ENCODE measurements at regions not wholly inside any gene's neighbourhood (a gene's known extent, or its start where the extent isn't known, plus 50 kb on each side); places are given as distances from the start of the nearest gene placed in this dataset.

DNA sequence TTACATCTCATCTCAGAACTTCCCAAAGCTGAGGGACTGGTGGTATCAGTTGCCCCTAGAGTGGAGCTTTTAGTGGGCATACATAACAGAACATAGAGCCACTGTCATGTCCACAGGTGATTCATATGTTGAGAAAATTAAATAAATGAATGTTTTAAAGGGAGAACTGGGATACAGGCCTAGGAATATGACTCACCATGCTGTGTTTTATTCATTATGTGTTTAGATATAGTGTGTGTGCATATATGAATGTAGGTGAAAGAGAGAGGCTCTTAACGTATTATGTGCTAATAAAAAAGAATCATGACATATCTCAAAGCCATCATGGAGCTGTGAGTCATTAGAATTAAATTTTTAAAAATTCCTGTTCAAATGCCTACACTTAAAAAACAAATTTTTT is 332.2 kb upstream of the RSPO3 start:
- Histone ChIP-seq H3K9me3 (no peaks in the 10 kb centered on the region), H3K4me3 (no peak overlapping the region), H3K4me1 (no peaks in the 10 kb centered on the region), H3K27ac (no peak overlapping the region), H3K36me3 (no peaks in the 10 kb centered on the region), H3K27me3 (no peaks in the 10 kb centered on the region)
- intact Hi-C loops (cut with DNase I): no loop called here
- TF ChIP-seq POLR2A (IDR thresholded peaks at IDR 0.05): no peak
- TF ChIP-seq, protein P1, sequence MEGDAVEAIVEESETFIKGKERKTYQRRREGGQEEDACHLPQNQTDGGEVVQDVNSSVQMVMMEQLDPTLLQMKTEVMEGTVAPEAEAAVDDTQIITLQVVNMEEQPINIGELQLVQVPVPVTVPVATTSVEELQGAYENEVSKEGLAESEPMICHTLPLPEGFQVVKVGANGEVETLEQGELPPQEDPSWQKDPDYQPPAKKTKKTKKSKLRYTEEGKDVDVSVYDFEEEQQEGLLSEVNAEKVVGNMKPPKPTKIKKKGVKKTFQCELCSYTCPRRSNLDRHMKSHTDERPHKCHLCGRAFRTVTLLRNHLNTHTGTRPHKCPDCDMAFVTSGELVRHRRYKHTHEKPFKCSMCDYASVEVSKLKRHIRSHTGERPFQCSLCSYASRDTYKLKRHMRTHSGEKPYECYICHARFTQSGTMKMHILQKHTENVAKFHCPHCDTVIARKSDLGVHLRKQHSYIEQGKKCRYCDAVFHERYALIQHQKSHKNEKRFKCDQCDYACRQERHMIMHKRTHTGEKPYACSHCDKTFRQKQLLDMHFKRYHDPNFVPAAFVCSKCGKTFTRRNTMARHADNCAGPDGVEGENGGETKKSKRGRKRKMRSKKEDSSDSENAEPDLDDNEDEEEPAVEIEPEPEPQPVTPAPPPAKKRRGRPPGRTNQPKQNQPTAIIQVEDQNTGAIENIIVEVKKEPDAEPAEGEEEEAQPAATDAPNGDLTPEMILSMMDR (IDR thresholded peaks at IDR 0.05): no peak
- no peak for TF ChIP-seq POLR2AphosphoS5 (IDR thresholded peaks at IDR 0.05; ENCODE audit: insufficient read depth in 1 of 2, low read depth in 1 of 2)
- DNase-seq (ENCODE audit: extremely low spot score in 2 of 2): no peak

DNA sequence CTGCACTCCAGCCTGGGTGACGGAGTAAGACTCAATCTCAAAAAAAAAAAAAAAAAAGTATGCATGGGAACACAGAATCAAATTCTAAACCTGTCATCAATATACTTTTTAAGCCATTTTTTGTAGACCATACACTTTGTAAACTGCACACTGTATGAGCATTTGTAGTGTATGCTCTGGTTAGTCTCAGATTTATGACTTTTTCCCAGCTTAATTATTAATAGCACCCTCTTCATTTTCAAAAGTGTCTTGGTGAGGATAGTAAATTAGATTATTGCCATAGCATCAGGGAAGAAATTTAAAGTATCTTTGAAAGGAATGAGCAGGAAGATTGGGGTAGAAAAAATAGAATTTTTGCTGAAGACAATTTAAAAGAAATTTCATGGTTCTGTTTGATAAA is 330.8 kb upstream of the RSPO3 start:
- no peaks in the 10 kb centered on the region for H3K4me1 ChIP-seq
- no peaks in the 10 kb centered on the region for H3K9me3 ChIP-seq
- H3K4me3 ChIP-seq: no peak overlapping the region
- no peaks in the 10 kb centered on the region for H3K36me3 ChIP-seq
- no peak for DNase-seq (ENCODE audit: extremely low spot score in 2 of 2)
- TF ChIP-seq, protein P1 (IDR thresholded peaks at IDR 0.05): no peak
- TF ChIP-seq POLR2A (IDR thresholded peaks at IDR 0.05) (no peak), POLR2AphosphoS5 (IDR thresholded peaks at IDR 0.05; ENCODE audit: insufficient read depth in 1 of 2, low read depth in 1 of 2) (no peak)
- intact Hi-C loops (cut with DNase I): no loop called here
- H3K27ac ChIP-seq: no peak overlapping the region
- no peaks in the 10 kb centered on the region for H3K27me3 ChIP-seq

DNA sequence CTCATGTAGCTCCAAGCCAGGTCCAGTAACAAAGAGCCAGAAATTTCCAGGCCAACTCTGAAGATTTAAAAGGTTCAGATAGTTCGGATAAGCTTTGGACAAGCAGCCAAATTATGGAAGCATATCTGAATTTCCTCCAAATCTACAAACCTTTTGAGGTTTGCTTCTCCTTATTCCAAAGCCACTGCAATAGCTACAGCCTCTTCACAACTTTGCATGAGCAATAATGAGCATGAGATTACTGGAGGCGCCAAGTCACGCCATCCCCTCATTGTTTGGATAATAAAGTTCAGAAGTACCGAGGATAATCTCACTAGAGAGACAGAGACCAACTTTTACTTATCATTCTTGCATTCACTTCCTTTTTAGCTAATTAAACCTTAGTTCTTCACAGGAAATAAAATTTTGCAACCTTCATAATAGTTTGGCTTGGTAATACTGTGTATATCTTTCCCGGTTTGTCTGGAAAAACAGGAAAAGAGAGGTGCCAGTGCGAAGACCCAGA is 329.6 kb upstream of the RSPO3 start:
- no peak for DNase-seq (ENCODE audit: extremely low spot score in 2 of 2)
- intact Hi-C loops (cut with DNase I): no loop called here
- no peak overlapping the region for H3K4me3 ChIP-seq
- no peaks in the 10 kb centered on the region for H3K9me3 ChIP-seq
- H3K4me1 ChIP-seq: no peaks in the 10 kb centered on the region
- no peaks in the 10 kb centered on the region for H3K36me3 ChIP-seq
- H3K27ac ChIP-seq: no peak overlapping the region
- no peak for TF ChIP-seq POLR2AphosphoS5 (IDR thresholded peaks at IDR 0.05; ENCODE audit: insufficient read depth in 1 of 2, low read depth in 1 of 2)
- TF ChIP-seq, protein P1 (IDR thresholded peaks at IDR 0.05): no peak
- no peak for TF ChIP-seq POLR2A (IDR thresholded peaks at IDR 0.05)
- no peaks in the 10 kb centered on the region for H3K27me3 ChIP-seq

DNA sequence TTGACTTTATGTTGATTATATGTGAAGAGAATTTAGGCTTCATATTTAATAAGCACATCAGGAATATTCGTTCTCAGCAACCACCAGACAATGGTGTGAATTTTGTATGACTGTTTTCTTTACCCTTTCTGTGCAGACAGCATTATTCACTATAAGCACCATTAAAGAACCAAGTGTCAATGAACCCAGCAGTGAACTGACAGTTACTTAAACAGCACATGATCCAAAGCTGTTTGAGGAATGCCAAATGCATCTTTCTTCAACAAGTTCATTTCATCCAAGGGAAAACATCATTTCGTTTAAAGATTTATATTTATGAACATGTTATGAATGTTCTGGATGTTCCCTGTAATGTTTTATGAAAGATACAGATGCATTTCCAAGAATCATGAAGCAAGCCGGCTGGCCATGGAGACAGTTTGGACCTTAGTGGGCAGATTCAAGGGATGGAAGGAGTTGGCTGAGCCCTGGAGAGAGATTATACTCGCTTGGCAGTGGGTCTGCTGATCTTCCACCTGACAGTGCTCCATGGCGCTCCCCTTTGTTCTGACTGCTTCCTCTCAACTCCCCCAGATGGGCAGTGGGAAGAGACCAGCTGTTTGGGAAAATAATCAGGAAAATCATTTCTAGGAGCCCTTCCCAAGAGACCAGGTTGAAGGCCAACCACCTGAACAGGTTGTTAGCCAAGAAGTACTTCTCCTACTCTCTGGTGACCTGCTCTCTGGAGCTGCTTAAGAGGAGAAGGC is 326.0 kb upstream of the RSPO3 start:
- H3K36me3 ChIP-seq: no peaks in the 10 kb centered on the region
- H3K4me1 ChIP-seq: no peaks in the 10 kb centered on the region
- no peak overlapping the region for H3K4me3 ChIP-seq
- H3K27ac ChIP-seq: no peak overlapping the region
- DNase-seq (ENCODE audit: extremely low spot score in 2 of 2): no peak
- no peaks in the 10 kb centered on the region for H3K27me3 ChIP-seq
- TF ChIP-seq POLR2A (IDR thresholded peaks at IDR 0.05) (no peak), POLR2AphosphoS5 (IDR thresholded peaks at IDR 0.05; ENCODE audit: insufficient read depth in 1 of 2, low read depth in 1 of 2) (no peak)
- TF ChIP-seq, protein P1 (IDR thresholded peaks at IDR 0.05): no peak
- H3K9me3 ChIP-seq: no peaks in the 10 kb centered on the region
- intact Hi-C loops (cut with DNase I): no loop called here

DNA sequence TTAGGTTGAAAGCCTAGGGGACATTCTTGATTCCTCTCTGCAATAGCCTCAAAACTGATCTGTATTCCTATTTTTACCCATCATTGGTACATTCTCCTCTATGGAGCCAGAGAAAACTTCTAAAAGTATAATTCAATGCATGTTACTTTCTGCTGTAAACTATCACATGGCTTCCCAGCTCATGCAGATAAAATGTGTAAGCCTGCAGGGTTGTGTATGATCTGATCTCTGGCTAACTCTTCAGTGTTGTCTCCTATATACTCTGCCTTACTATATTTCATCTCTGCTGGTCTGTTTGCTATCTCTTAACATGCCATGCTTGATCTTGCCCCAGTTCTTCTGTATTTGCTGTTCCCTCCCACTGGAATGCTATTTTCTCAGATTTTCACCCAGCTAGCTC is 323.3 kb upstream of the RSPO3 start:
- DNase-seq (ENCODE audit: extremely low spot score in 2 of 2): no peak
- H3K27me3 ChIP-seq: no peaks in the 10 kb centered on the region
- H3K36me3 ChIP-seq: no peaks in the 10 kb centered on the region
- H3K27ac ChIP-seq: no peak overlapping the region
- H3K4me3 ChIP-seq: no peak overlapping the region
- TF ChIP-seq POLR2AphosphoS5 (IDR thresholded peaks at IDR 0.05; ENCODE audit: insufficient read depth in 1 of 2, low read depth in 1 of 2) (no peak), POLR2A (IDR thresholded peaks at IDR 0.05) (no peak)
- TF ChIP-seq, protein P1 (IDR thresholded peaks at IDR 0.05): no peak
- no peaks in the 10 kb centered on the region for H3K4me1 ChIP-seq
- no peaks in the 10 kb centered on the region for H3K9me3 ChIP-seq
- intact Hi-C loops (cut with DNase I): no loop called here
